Calu3 (cell line): ENCODE measurements at regions not wholly inside any gene's neighbourhood (a gene's known extent, or its start where the extent isn't known, plus 50 kb on each side); places are given as distances from the start of the nearest gene placed in this dataset.

ENCODE experiments used
- BruUV-seq: library from RNA; stranded (reverse); fragments of 400-500 nt; replicated peaks from 2 replicates; lab custom pipeline; 2021; lab: Mats Ljungman, UMichigan
- CTCF ChIA-PET: fragments of 300-600 bp; sonication (Branson Sonifier 250); formaldehyde crosslinking; loops from one replicate; lab custom pipeline; 2022; ENCODE audit warnings: antibody characterized with exemption; lab: Charles Lee
- DNase-seq: peaks from one replicate; pipeline ENCODE4 v3.0.0; 2022
- H3K27ac Mint-ChIP-seq: one replicate; pipeline ENCODE4 v1.8.0; 2022; ENCODE audit warnings: mixed read lengths; ENCODE audit not compliant: unreplicated experiment
- H3K27me3 Mint-ChIP-seq: one replicate; pipeline ENCODE4 v1.8.0; 2022; ENCODE audit warnings: mixed read lengths; ENCODE audit not compliant: unreplicated experiment
- H3K36me3 Mint-ChIP-seq: one replicate; pipeline ENCODE4 v1.8.0; 2022; ENCODE audit warnings: mild to moderate bottlenecking, moderate library complexity, mixed read lengths; ENCODE audit not compliant: insufficient read depth, unreplicated experiment
- H3K4me1 Mint-ChIP-seq: one replicate; pipeline ENCODE4 v1.8.0; 2022; ENCODE audit warnings: mild to moderate bottlenecking, low read depth, mixed read lengths; ENCODE audit not compliant: unreplicated experiment
- H3K4me3 Mint-ChIP-seq: one replicate; pipeline ENCODE4 v1.8.0; 2022; ENCODE audit warnings: mild to moderate bottlenecking, low read depth, moderate library complexity, mixed read lengths; ENCODE audit not compliant: unreplicated experiment
- H3K9me3 Mint-ChIP-seq: one replicate; pipeline ENCODE4 v1.8.0; 2022; ENCODE audit warnings: low read depth, mixed read lengths; ENCODE audit not compliant: unreplicated experiment
- intact Hi-C: fragments of 100-400 bp; cut with micrococcal nuclease; formaldehyde crosslinking; loops from one replicate; pipeline ENCODE4 v1.10.0; 2022; ENCODE audit not compliant: unreplicated experiment
- TF ChIP-seq, protein P1 (sequence below): fragments of 200-600 bp; IDR thresholded peaks from one replicate; pipeline ENCODE4 v1.8.0; 2022; ENCODE audit warnings: antibody characterized with exemption; ENCODE audit not compliant: unreplicated experiment

DNA sequence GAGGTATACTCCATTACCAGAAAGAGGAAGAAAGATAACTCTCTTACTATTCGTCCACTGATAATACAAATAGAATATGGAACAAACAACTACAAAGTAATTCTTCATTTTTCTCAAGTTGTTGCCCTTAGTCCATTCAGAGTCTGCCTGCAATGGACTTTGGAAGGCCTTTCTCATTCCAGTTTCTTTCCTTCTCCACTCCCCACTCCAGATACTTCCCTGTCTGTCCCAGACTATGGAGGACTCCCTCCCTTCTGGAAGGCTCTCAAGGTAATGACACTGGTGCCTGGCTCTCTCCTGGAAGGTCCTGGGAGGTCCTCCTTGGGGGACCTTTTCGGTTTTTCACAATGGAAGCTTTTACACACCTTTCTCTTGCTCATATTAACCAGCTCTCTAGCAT, 167.8 kb downstream of the SDHAF3 start:
- intact Hi-C loops, result no loop called here
- no peak overlapping the region for H3K27ac Mint-ChIP-seq
- H3K4me3 Mint-ChIP-seq, result no peak overlapping the region
- BruUV-seq, result no TSS peak
- CTCF ChIA-PET, result no interaction called here
- no peak for DNase-seq
- TF ChIP-seq, protein P1, sequence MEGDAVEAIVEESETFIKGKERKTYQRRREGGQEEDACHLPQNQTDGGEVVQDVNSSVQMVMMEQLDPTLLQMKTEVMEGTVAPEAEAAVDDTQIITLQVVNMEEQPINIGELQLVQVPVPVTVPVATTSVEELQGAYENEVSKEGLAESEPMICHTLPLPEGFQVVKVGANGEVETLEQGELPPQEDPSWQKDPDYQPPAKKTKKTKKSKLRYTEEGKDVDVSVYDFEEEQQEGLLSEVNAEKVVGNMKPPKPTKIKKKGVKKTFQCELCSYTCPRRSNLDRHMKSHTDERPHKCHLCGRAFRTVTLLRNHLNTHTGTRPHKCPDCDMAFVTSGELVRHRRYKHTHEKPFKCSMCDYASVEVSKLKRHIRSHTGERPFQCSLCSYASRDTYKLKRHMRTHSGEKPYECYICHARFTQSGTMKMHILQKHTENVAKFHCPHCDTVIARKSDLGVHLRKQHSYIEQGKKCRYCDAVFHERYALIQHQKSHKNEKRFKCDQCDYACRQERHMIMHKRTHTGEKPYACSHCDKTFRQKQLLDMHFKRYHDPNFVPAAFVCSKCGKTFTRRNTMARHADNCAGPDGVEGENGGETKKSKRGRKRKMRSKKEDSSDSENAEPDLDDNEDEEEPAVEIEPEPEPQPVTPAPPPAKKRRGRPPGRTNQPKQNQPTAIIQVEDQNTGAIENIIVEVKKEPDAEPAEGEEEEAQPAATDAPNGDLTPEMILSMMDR, result no peak
- no peaks in the 10 kb centered on the region for H3K36me3 Mint-ChIP-seq
- no peaks in the 10 kb centered on the region for H3K27me3 Mint-ChIP-seq
- no peaks in the 10 kb centered on the region for H3K4me1 Mint-ChIP-seq
- peaks cover 5% of the 10 kb centered on the region for H3K9me3 Mint-ChIP-seq

DNA sequence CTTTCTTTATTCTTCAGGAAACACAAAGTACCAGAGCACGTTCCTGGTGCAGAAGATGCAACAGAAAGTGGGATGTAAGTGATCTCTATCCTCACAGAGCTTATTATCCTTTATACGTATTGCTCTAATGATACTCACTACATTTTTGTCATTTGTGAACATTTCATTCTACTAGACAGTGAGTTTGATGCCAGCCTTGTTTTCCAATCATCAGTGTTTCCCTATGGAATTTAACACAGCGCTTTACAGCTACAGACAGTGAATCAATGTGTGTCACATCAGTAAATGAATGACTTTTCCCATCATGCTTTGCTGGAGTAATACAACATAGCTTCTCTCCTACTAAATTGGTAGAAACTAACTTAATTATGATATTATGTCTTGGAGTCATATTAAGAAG, 175.5 kb downstream of the SDHAF3 start:
- TF ChIP-seq, protein P1, result no peak
- CTCF ChIA-PET, result no interaction called here
- no peak overlapping the region for H3K27ac Mint-ChIP-seq
- DNase-seq, result no peak
- no peaks in the 10 kb centered on the region for H3K27me3 Mint-ChIP-seq
- H3K4me1 Mint-ChIP-seq, result no peaks in the 10 kb centered on the region
- H3K36me3 Mint-ChIP-seq, result no peaks in the 10 kb centered on the region
- intact Hi-C loops, result no loop called here
- no TSS peak for BruUV-seq
- no peak overlapping the region for H3K4me3 Mint-ChIP-seq
- H3K9me3 Mint-ChIP-seq, result peaks cover 5% of the 10 kb centered on the region

DNA sequence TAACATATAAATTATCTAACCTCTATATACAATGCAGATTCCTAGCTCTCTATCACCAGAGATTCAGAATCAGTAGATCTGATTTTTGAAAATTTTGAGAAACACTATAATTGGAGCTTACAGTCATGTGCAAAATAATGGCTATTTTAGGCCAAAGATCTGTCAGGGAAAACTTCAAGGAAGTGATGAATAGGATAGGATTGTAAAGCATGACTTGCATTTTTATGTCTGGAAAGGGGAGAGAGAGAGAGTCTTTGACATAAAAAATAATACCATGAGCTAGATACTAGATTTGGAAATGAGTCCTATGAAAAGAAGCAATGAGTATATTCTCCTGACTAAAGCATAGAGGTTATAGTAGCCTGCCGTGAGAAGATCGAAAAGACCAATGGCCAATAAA, 181.1 kb downstream of the SDHAF3 start:
- BruUV-seq, result no TSS peak
- H3K27ac Mint-ChIP-seq, result no peak overlapping the region

DNA sequence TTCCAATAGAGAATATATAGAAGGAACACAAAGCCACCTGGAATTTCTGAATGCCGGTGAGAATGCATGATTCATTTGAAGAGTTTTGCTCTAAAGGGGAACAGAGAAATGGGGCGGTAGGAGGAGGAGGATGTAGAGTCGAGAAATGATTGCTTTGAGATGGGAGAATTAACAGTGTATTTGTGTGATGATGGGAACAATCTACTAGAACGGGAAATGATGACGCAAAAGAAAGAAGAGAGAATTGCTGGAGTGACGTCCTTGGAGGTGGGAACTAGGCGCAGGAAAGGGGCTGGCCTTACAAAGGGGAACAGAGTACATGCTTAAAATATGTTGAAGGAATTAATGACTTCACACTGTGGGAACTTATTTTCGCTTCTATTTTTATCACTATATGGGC, 188.1 kb downstream of the SDHAF3 start:
- H3K36me3 Mint-ChIP-seq, result no peaks in the 10 kb centered on the region
- no peak overlapping the region for H3K27ac Mint-ChIP-seq
- peaks cover 11% of the 10 kb centered on the region for H3K27me3 Mint-ChIP-seq
- CTCF ChIA-PET, result no interaction called here
- intact Hi-C loops, result no loop called here
- TF ChIP-seq, protein P1, result no peak
- H3K9me3 Mint-ChIP-seq, result peaks cover 3% of the 10 kb centered on the region
- DNase-seq, result no peak
- no peak overlapping the region for H3K4me3 Mint-ChIP-seq
- BruUV-seq, result no TSS peak
- no peaks in the 10 kb centered on the region for H3K4me1 Mint-ChIP-seq

More for the DNA sequence above, 181.1 kb downstream of the SDHAF3 start:
- no peak for DNase-seq
- intact Hi-C loops, result no loop called here
- H3K4me1 Mint-ChIP-seq, result no peaks in the 10 kb centered on the region
- CTCF ChIA-PET, result no interaction called here
- H3K4me3 Mint-ChIP-seq, result no peak overlapping the region
- H3K9me3 Mint-ChIP-seq, result no peaks in the 10 kb centered on the region
- peaks cover 4% of the 10 kb centered on the region for H3K27me3 Mint-ChIP-seq
- TF ChIP-seq, protein P1, result no peak
- H3K36me3 Mint-ChIP-seq, result no peaks in the 10 kb centered on the region
